Astrocyte of the cerebellum (primary cell): ENCODE measurements at regions not wholly inside any gene's neighbourhood (a gene's known extent, or its start where the extent isn't known, plus 50 kb on each side); places are given as distances from the start of the nearest gene placed in this dataset.
"Not testable (repeated sequence)": the region's sequence is repeated elsewhere in the genome, so short reads cannot be mapped to it uniquely, and the experiment has no call there.

Experiments
- DNase-seq: peaks from one replicate; pipeline ENCODE4 v3.0.0-alpha.2; 2011; ENCODE audit warnings: low read depth
- H3K4me3 ChIP-seq: 2 replicates; pipeline ENCODE4 v1.5.1; 2011; ENCODE audit warnings: mild to moderate bottlenecking, low read depth, low read length, moderate library complexity
- in situ Hi-C: cut with HindIII; loops from 2 replicates; pipeline ENCODE4 v1.10.0; 2017; ENCODE audit warnings: low sequenced_read_pairs
- TF ChIP-seq, protein P1 (sequence below): IDR thresholded peaks from 2 replicates; pipeline ENCODE4 v1.5.1; 2012; ENCODE audit warnings: low read length, low read depth, moderate library complexity, mild to moderate bottlenecking; ENCODE audit errors: missing control alignments

DNA sequence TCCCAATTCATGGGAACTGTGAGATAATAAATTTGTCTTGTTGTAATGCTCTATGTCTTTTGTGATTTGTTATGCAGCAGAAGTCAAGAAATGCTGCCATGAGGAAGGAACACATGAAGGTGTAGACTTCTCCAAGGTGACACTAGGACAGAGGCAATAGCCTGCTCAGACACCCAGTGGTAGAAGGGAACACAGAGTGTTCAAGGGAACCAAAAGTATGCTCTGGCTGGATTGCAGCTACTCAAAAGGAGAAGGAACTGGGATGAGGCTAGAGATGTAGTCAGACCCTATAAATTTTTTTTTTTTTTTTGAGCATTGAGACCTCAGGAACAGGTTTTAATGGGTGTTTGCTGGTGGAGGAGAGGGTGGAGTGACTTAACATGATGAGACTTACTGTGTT lies 232.5 kb downstream of the PARP8 start:
- TF ChIP-seq, protein P1, sequence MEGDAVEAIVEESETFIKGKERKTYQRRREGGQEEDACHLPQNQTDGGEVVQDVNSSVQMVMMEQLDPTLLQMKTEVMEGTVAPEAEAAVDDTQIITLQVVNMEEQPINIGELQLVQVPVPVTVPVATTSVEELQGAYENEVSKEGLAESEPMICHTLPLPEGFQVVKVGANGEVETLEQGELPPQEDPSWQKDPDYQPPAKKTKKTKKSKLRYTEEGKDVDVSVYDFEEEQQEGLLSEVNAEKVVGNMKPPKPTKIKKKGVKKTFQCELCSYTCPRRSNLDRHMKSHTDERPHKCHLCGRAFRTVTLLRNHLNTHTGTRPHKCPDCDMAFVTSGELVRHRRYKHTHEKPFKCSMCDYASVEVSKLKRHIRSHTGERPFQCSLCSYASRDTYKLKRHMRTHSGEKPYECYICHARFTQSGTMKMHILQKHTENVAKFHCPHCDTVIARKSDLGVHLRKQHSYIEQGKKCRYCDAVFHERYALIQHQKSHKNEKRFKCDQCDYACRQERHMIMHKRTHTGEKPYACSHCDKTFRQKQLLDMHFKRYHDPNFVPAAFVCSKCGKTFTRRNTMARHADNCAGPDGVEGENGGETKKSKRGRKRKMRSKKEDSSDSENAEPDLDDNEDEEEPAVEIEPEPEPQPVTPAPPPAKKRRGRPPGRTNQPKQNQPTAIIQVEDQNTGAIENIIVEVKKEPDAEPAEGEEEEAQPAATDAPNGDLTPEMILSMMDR, result no peak
- in situ Hi-C loops, result no loop called here
- H3K4me3 ChIP-seq, result no peak overlapping the region
- no peak for DNase-seq

DNA sequence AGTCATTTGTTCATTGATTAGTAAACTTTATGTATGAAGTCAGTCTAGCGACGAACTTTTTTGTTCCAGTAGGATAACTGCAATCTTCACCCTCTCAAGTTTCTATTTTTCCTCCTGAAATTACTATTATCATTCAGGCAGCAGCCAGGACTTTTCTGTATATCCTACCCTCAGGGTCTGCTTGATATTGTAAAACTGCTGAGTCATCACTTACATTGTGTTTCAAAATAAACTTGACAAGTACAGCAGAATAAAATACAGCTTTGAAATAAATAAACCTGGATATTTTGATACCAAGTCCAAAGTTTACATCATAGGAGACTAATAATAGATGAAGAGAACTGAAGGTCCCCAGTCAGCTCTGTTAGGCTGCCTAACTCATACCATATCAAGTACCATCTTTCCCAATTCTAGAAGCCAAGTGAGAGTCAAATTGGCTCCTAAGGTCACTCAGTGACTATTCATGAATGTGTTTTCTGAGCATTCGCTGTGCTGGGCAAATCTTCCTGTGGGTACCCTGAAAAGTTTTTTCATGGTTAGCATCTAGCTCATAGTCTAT lies 234.6 kb downstream of the PARP8 start:
- DNase-seq, result no peak
- in situ Hi-C loops, result no loop called here
- H3K4me3 ChIP-seq, result no peak overlapping the region
- TF ChIP-seq, protein P1, result no peak

DNA sequence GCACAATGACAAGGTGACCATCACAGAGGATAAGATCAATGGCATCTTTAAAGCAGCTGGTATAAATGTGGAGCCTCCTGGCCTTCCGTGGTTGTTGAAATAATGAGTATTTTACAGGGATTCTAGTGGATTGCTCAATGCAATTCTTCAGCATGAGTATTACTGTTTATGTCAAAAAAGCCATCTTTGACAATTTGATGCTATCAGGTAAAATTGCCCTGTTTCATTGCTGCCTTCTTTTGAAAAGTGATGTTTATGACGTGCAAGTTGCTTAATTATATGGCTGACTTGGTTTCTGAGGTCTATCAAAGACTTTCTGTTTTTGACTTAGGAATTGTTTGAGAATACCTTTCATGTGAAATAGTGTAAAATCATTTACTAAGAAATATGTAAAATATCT lies 237.2 kb downstream of the PARP8 start:
- TF ChIP-seq, protein P1, result no peak
- in situ Hi-C loops, result no loop called here
- no peak overlapping the region for H3K4me3 ChIP-seq

DNA sequence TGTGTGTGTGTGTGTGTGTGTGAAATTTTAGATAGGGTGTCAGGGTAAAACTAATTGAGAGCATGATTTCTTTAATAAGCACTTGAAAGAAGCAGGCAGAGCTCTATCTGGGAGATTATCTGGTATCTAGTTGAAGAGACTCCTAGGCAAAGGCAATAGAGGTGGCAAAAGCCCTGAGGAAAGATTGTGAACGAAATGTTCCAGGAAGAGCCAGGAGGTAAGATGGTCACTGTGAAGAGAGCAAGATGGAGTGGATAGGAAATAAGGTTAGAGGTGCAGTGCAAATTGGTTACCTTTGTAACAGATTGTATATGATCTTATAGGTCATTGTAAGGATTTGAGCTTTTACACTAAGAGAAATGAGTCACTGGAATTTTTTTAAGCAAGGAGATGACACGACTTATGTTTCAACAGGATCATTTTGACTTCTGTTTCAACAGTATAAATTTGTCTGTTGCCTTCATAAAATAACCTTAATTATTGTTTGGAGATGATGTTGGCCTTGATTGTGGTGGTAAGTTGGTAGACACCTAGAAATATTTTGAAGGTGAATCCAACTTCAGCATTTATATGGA lies 239.6 kb downstream of the PARP8 start:
- TF ChIP-seq, protein P1, result no peak
- in situ Hi-C loops, result no loop called here
- H3K4me3 ChIP-seq, result no peak overlapping the region
- no peak for DNase-seq

More for the DNA sequence above, 237.2 kb downstream of the PARP8 start:
- no peak for DNase-seq

DNA sequence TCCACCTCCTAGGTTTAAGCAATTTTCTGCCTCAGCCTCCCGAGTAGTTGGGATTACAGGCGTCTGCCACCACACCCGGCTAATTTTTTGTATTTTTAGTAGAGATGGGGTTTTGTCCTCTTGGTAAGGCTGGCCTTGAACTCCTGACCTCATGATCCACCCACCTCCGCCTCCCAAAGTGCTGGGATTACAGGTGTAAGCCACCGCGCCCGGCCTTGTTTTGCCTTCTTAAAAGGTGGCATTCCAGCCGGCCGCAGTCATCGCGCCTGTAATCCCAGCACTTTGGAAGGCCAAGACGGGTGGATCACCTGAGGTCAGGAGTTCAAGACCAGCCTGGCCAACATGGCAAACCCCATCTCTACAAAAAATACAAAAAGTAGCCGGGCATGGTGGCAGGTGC lies 253.7 kb downstream of the PARP8 start:
- in situ Hi-C loops, H3K4me3 ChIP-seq, DNase-seq: not testable (repeated sequence)

DNA sequence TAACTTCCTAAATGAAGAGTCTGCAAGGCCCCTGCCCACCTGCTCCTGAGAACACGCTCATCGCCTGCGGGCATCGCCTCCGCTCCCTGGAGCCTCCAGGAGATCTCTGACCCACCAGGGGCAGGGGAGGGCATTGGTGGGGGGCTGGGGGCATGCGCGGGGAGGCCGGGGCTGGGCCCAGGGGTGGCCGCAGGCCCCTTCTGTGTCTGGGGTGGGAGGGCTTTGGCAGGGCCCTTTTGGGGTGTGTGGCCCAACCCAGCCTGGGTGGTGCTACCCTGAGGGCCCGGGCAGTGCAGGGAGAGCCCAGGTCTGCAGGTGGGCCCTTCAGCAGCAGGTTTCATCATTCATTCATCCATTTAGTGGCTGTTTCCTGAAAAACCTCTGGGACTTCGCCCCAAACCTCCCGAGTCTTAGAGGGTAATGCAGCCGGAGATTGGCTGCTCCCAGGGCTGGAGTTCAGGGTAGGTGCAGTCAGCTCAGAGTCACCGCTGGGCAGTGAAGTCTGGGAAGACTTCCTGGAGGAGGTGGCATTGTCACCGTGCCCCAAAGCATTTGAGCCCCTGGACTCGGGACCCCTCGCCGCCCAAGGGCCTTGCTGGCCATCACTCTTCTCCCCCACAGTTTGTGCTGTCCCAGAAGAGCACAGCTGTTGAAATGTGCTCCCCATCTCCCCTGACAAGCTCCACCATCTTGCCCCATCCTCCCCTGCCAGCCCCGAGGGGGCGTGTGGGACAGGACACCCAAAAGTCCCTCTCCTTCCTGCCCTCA lies 255.1 kb downstream of the PARP8 start:
- no peak overlapping the region for H3K4me3 ChIP-seq
- in situ Hi-C loops, result no loop called here
- no peak for DNase-seq
- TF ChIP-seq, protein P1, result no peak

DNA sequence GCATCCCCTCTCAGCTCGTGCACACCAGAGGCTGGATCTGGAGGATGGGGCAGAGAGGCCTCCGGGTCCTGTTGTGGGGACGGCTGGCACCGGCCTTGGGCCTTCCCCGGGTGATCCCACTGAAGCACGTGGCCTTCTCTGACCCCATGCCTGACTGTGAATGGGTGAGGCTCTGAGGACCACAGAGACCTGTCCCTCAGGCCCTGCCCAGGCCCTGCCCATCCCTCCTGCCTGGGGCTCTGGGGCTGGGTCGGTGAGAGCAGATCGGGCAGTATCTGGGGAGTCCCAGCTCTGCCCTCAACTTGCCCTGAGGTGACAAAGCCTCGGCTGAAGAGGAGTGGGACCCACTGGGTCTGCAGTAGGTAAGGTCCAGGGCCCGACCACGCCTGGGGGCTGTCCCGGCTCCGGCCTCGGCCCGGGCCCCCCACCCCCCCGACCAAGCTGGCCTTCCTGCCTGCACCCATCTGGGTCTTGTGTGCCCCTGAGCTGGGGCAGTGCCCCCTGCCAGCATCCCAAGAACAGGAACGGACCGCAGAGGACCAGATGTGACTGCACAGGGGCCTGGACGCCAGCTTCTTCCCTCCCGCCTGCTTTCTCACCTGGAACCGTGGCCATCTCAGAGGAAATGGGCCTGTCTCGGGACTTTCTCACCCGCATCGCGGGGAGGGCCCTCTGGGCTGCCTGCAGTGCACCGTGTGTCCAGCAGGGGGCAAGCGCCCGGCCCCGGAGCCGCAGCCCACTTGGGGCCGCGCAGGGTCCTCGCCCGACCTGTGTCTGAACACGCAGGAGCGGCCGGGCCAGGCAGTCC lies 255.9 kb downstream of the PARP8 start:
- in situ Hi-C loops, DNase-seq: not testable (repeated sequence)

More for the DNA sequence above, 255.9 kb downstream of the PARP8 start:
- H3K4me3 ChIP-seq, result not testable (repeated sequence)
